Sigmoid colon (tissue), 4 donors: ENCODE measurements at regions not wholly inside any gene's neighbourhood (a gene's known extent, or its start where the extent isn't known, plus 50 kb on each side); places are given as distances from the start of the nearest gene placed in this dataset.

Source experiments
- EP300 ChIP-seq, 4 donors: sonication (generic); formaldehyde crosslinking; IDR thresholded peaks; one replicate each; pipeline ENCODE4 v1.6.1; 2017; ENCODE audit warnings: antibody characterized with exemption in 4 of 4
- POLR2A ChIP-seq, 2 donors: fragments of 450-650 bp; IDR thresholded peaks; one replicate each; pipeline ENCODE4 v1.6.1; 2016; ENCODE audit warnings: antibody characterized with exemption in 2 of 2, mild to moderate bottlenecking in 2 of 2, moderate library complexity in 2 of 2
- POLR2AphosphoS5 ChIP-seq, 4 donors: sonication (generic); formaldehyde crosslinking; IDR thresholded peaks; one replicate each; pipeline ENCODE4 v1.6.1; 2017; ENCODE audit warnings: antibody characterized with exemption in 4 of 4
- TF ChIP-seq, protein P1 (sequence below), 4 experiments: fragments of 450-650 bp in 3 of 4; fragments of 200-600 bp in 1 of 4; IDR thresholded peaks; one replicate each; pipeline ENCODE4 v1.5.1; 2016 to 2019; ENCODE audit warnings: antibody characterized with exemption in 4 of 4, mild to moderate bottlenecking in 3 of 4, moderate library complexity in 2 of 4

DNA sequence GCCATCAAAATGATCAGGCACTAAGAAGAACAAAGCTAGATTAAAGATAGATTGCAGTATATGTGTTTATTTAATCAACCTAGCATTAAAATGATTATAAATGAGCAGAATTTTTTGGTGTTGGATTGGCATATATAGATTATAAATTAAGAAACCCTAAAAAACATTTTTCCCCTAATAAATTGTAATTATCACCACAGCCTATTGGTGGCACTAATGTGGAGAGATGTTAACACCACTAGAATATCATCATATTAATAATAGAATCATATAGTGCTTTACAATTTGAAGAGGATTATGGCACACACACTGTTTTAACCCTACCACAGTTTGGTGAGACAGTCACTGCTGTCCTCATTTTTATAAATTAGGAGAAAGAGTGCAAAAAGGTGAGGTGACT, 112.4 kb upstream of the RND3 start:
- TF ChIP-seq, protein P1, sequence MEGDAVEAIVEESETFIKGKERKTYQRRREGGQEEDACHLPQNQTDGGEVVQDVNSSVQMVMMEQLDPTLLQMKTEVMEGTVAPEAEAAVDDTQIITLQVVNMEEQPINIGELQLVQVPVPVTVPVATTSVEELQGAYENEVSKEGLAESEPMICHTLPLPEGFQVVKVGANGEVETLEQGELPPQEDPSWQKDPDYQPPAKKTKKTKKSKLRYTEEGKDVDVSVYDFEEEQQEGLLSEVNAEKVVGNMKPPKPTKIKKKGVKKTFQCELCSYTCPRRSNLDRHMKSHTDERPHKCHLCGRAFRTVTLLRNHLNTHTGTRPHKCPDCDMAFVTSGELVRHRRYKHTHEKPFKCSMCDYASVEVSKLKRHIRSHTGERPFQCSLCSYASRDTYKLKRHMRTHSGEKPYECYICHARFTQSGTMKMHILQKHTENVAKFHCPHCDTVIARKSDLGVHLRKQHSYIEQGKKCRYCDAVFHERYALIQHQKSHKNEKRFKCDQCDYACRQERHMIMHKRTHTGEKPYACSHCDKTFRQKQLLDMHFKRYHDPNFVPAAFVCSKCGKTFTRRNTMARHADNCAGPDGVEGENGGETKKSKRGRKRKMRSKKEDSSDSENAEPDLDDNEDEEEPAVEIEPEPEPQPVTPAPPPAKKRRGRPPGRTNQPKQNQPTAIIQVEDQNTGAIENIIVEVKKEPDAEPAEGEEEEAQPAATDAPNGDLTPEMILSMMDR (IDR thresholded peaks at IDR 0.05) = no peak
- no peak for TF ChIP-seq POLR2A (IDR thresholded peaks at IDR 0.05)
- TF ChIP-seq POLR2AphosphoS5 (IDR thresholded peaks at IDR 0.05) = no peak
- TF ChIP-seq EP300 (IDR thresholded peaks at IDR 0.05) = no peak
